GM10248 (cell line): ENCODE measurements at regions not wholly inside any gene's neighbourhood (a gene's known extent, or its start where the extent isn't known, plus 50 kb on each side); places are given as distances from the start of the nearest gene placed in this dataset.

ENCODE experiments used
- CTCF ChIA-PET: fragments of 300-600 bp; sonication (Branson Sonifier 250); formaldehyde crosslinking; extraction: SDS; loops from one replicate; lab custom pipeline; 2021; ENCODE audit warnings: antibody characterized with exemption; lab: Yijun Ruan, JAX
- POLR2A ChIA-PET: fragments of 350-650 bp; sonication (Branson Sonifier 250); formaldehyde crosslinking; extraction: SDS; loops from one replicate; lab custom pipeline; 2020; ENCODE audit warnings: antibody characterized with exemption; lab: Yijun Ruan, JAX
- DNase-seq: peaks from one replicate; pipeline ENCODE4 v3.0.0; 2012; ENCODE audit errors: extremely low spot score
- TF ChIP-seq, protein P1 (sequence below): IDR thresholded peaks from 2 replicates; pipeline ENCODE4 v1.5.1; 2012; ENCODE audit warnings: mild to moderate bottlenecking, low read depth; ENCODE audit errors: extremely low read depth, missing control alignments, control extremely low read depth

DNA sequence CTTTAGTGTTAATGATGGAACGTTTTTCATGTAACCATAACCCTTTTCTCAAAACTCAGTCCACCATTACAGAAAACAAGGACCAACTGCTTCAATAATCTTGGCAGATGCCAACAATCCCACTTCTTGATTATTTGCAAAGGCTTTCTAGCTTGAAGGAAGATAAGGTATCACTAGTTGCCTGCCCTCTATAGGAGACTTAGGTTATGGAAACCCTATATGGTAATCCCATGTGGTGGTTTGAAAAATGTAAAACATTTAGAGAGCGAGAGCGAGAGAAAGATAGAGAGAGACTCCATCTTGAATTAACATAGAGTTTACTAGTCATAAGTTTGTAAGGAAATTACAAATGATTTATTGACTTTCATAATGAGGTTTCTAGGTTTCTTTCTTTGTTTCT lies 1627.5 kb upstream of the TENM3 start:
- ChIA-PET CTCF (no interaction called here), POLR2A (no interaction called here)

DNA sequence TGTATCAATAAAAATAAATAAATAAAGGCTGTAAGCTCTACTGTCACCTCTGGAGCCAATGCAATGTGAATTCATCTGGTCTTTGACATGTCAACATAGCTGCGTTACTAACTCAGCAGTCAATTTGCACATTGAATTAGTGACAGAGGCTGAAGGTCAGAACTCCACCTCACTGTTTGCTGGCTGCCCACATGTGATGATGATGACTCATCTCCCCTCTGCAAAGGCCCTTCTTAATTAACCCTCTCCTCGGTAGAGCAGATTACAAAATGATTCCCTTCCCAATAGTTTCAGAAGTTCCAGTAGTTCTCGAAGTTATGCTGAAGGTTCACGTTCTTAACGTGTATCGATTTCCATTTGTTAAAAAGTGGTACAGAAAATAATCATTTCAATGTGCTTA lies 1626.0 kb upstream of the TENM3 start:
- CTCF ChIA-PET: no interaction called here
- no peak for DNase-seq

More for the DNA sequence above, 1627.5 kb upstream of the TENM3 start:
- DNase-seq: no peak
- TF ChIP-seq, protein P1, sequence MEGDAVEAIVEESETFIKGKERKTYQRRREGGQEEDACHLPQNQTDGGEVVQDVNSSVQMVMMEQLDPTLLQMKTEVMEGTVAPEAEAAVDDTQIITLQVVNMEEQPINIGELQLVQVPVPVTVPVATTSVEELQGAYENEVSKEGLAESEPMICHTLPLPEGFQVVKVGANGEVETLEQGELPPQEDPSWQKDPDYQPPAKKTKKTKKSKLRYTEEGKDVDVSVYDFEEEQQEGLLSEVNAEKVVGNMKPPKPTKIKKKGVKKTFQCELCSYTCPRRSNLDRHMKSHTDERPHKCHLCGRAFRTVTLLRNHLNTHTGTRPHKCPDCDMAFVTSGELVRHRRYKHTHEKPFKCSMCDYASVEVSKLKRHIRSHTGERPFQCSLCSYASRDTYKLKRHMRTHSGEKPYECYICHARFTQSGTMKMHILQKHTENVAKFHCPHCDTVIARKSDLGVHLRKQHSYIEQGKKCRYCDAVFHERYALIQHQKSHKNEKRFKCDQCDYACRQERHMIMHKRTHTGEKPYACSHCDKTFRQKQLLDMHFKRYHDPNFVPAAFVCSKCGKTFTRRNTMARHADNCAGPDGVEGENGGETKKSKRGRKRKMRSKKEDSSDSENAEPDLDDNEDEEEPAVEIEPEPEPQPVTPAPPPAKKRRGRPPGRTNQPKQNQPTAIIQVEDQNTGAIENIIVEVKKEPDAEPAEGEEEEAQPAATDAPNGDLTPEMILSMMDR: no peak

DNA sequence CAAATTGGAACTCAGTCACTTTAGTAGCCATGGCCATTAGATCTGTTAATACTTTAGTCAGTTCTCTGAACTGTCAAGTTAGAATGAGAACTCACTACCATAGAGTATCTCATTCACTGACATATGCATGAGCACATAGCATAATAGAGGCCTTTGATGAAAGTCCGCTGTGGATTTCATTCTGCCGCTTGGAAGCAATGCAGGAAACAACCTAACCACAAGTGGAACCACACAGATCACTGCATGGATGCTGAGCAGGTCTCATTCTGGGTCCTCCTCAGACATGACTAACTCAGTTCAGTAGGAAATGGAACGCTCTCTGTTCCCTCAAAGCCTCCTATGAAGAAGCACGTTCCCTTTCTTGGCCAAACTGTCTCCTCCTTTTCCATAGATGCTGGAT lies 1624.8 kb upstream of the TENM3 start:
- TF ChIP-seq, protein P1: no peak
- POLR2A ChIA-PET: no interaction called here
- CTCF ChIA-PET: no interaction called here
- no peak for DNase-seq

More for the DNA sequence above, 1626.0 kb upstream of the TENM3 start:
- TF ChIP-seq, protein P1: no peak
- POLR2A ChIA-PET: no interaction called here

DNA sequence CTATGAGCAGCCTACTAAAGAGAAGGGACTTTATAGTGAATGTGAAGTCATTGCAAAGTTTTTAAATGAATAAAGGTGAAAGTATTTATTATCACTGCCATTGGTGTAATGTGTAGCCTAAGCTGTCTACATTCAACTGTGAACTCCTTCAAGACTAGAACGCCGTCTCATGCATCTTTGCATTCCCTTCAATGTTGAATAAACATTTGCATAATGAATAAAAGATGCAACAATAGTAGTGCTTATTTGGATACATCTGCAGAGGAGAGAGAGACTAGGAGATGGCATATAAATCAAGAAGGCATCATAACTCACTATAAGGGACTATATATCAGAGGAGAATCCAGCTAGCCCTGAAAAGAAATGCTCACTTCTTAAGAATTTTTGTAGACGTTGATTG lies 1623.8 kb upstream of the TENM3 start:
- CTCF ChIA-PET: interaction anchor here (0.8 kb wide), 1 partner anchor 12 kb away, joined by 3 read pairs; no protein-coding TSS in a partner anchor

DNA sequence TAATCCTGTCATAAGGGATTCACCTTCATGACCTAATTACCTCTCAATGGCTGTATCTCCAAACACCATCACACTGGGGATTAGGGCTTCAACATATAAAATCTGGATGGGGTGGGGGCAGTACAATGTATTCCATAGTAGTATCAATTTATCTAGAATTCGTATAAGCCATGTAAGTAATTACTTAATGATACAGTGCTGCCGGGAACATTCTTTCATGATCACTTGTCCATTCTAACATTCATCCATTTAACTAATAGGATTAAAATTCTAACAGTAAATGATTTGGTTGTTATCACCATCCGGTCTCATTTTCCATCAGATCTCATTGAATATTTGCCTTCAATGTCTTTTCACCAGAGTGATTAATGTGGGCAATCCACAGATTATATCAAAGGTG lies 1620.9 kb upstream of the TENM3 start:
- no peak for DNase-seq
- ChIA-PET POLR2A (no interaction called here), CTCF (no interaction called here)
- TF ChIP-seq, protein P1: no peak

More for the DNA sequence above, 1623.8 kb upstream of the TENM3 start:
- no peak for DNase-seq
- TF ChIP-seq, protein P1: no peak
- POLR2A ChIA-PET: no interaction called here

DNA sequence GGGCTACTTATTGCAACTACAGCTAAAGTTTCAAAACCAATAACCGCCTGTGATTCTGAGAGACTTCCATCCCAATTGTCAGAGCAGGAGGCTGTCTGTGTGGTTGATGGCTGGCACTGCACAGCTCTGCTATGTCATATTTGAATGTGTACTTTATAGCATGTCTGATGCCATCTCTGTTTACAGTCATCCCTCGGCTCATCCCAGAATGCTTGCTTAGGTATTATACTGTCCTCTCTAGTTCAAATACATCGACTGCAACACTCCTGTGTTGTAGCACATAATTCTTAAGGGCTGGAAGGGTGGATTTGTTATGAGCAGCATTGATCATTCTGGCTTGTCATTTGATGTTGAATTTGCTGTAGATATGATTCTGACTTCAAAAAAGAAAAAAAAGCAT lies 1617.5 kb upstream of the TENM3 start:
- POLR2A ChIA-PET: no interaction called here

More for the DNA sequence above, 1617.5 kb upstream of the TENM3 start:
- TF ChIP-seq, protein P1: no peak
- CTCF ChIA-PET: interaction anchor here (1.1 kb wide), 1 partner anchor 1957 kb away, joined by 3 read pairs; no protein-coding TSS in a partner anchor
- no peak for DNase-seq
